ENCODE measurements at regions not wholly inside any gene's neighbourhood (a gene's known extent, or its start where the extent isn't known, plus 50 kb on each side); places are given as distances from the start of the nearest gene placed in this dataset.

DNA sequence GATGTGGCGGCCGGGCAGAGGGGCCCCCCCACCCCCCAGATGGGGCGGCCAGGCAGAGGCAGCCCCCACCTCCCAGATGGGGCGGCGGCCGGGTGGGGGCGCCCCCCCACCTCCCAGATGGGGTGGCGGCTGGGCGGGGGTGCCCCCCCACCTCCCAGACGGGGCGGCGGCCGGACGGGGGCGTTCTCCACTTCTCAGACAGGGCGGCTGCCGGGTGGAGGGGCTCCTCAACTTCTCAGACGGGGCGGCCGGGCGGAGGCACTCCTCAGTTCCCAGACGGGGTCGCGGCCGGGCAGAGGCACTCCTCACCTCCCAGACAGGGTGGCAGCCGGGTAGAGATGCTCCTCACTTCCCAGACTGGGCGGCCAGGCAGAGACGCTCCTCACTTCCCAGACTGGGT lies 469.8 kb downstream of the PCNX1 start:
- Histone ChIP-seq H3K27me3 (replicated peaks in 1 of 7) (no peaks in the 10 kb centered on the region), H3K36me3 (no peaks in the 10 kb centered on the region), H3K27ac (peak overlapping the region in 1 of 8 donors; percentile 52), H3K9me3 (peaks cover 0 to 12% (median 7%) of the 10 kb centered on the region in 8 donors), H3K4me3 (no peak overlapping the region), H3K4me1 (peaks cover 7 to 55% (median 33%) of the 10 kb centered on the region in 6 donors)
- no peak for DNase-seq
- WGBS, 5 donors, result 93 to 98% (median 97%) methylated on average over 7 to 28 of the region's 28 CpGs
- intact Hi-C loops (cut with DNase I; ENCODE audit: low total_unique reads), result no loop called here
- TF ChIP-seq POLR2A (IDR thresholded peaks at IDR 0.05) (no peak), POLR2AphosphoS5 (IDR thresholded peaks at IDR 0.05) (no peak)
- TF ChIP-seq, protein P1, sequence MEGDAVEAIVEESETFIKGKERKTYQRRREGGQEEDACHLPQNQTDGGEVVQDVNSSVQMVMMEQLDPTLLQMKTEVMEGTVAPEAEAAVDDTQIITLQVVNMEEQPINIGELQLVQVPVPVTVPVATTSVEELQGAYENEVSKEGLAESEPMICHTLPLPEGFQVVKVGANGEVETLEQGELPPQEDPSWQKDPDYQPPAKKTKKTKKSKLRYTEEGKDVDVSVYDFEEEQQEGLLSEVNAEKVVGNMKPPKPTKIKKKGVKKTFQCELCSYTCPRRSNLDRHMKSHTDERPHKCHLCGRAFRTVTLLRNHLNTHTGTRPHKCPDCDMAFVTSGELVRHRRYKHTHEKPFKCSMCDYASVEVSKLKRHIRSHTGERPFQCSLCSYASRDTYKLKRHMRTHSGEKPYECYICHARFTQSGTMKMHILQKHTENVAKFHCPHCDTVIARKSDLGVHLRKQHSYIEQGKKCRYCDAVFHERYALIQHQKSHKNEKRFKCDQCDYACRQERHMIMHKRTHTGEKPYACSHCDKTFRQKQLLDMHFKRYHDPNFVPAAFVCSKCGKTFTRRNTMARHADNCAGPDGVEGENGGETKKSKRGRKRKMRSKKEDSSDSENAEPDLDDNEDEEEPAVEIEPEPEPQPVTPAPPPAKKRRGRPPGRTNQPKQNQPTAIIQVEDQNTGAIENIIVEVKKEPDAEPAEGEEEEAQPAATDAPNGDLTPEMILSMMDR (IDR thresholded peaks at IDR 0.05 in 8 of 11, conservative IDR thresholded peaks at IDR 0.05 in 3 of 11), result no peak

DNA sequence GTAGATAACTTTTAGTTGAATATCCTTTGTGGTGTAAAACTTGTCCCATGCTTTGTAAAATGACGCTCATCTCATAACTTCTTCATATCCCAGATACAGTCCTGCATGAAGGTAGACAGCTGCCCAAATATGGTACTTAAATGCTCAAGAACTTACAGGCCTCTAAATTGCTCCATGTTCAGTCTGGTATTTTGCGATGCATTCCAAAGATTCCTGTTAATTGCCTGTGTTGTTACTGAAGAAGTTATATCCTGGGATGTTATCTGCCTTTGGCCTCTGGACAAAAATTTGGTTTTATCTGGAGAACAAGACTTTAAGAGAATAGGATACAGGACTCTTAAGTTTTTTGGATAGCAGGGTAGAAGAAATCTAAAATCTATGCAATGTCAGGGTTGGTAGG lies 473.0 kb downstream of the PCNX1 start:
- DNase-seq, result no peak
- TF ChIP-seq POLR2A (IDR thresholded peaks at IDR 0.05) (no peak), POLR2AphosphoS5 (IDR thresholded peaks at IDR 0.05) (no peak)
- TF ChIP-seq, protein P1 (IDR thresholded peaks at IDR 0.05 in 8 of 11, conservative IDR thresholded peaks at IDR 0.05 in 3 of 11), result no peak
- Histone ChIP-seq H3K27me3 (replicated peaks in 1 of 7) (no peaks in the 10 kb centered on the region), H3K9me3 (peaks cover 0 to 12% (median 7%) of the 10 kb centered on the region in 8 donors), H3K4me3 (no peak overlapping the region), H3K36me3 (no peaks in the 10 kb centered on the region), H3K4me1 (peaks cover 0 to 68% (median 27%) of the 10 kb centered on the region in 6 donors), H3K27ac (peak overlapping the region in 2 of 8 donors; percentile 30 to 35)
- WGBS, 5 donors, result 78 to 89% (median 87%) methylated on average over 2 of the region's 2 CpGs
- intact Hi-C loops (cut with DNase I; ENCODE audit: low total_unique reads), result no loop called here

DNA sequence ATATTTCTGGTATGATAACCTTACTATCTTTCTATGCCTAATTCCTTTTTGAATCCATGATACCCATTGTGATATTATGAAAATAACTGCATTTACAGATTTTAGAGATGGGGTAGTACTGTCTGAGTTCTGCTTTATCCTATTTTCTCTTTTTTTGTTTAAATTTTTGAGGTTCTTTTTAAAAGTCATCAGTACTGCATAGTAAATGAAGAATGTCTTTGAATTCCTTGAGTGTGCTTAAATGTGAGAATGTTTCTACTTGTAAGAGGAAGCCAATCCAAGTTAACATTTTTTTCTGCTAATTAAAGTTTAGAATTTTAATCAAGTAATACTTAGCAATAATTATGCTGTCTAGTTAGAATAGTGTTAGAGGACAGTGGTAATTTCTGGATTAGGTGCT lies 474.6 kb downstream of the PCNX1 start:
- Histone ChIP-seq H3K27ac (no peak overlapping the region), H3K9me3 (peaks cover 0 to 9% (median 6%) of the 10 kb centered on the region in 8 donors), H3K27me3 (replicated peaks in 1 of 7) (no peaks in the 10 kb centered on the region), H3K4me1 (peaks cover 0 to 69% (median 27%) of the 10 kb centered on the region in 6 donors), H3K36me3 (no peaks in the 10 kb centered on the region), H3K4me3 (no peak overlapping the region)
- intact Hi-C loops (cut with DNase I; ENCODE audit: low total_unique reads), result no loop called here
- TF ChIP-seq POLR2A (IDR thresholded peaks at IDR 0.05) (no peak), POLR2AphosphoS5 (IDR thresholded peaks at IDR 0.05) (no peak)
- TF ChIP-seq, protein P1 (IDR thresholded peaks at IDR 0.05 in 8 of 11, conservative IDR thresholded peaks at IDR 0.05 in 3 of 11), result no peak
- no peak for DNase-seq

DNA sequence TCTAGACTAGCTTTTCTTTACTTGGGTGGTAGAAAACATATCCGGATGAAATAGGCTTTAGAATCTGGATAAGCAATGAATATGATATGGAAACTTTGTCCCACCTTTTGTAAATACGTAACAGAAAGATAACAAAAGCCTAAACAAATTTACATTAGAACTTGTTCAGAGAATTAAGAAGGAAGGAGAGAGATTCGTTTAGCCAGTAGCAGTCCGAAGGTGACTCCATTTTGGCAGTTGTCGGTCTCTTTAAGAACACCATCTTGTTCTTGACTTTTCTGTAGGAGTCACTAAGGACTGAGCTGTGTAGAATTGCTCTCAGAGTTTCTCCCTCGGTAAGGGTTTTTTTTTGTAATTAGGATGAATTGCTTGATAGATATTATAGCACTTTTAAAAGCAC lies 475.1 kb downstream of the PCNX1 start:
- Histone ChIP-seq H3K27me3 (replicated peaks in 1 of 7) (no peaks in the 10 kb centered on the region), H3K9me3 (peaks cover 0 to 4% (median 1%) of the 10 kb centered on the region in 8 donors), H3K4me3 (no peak overlapping the region), H3K27ac (no peak overlapping the region), H3K36me3 (no peaks in the 10 kb centered on the region), H3K4me1 (peaks cover 0 to 70% (median 27%) of the 10 kb centered on the region in 6 donors)
- intact Hi-C loops (cut with DNase I; ENCODE audit: low total_unique reads), result no loop called here
- no peak for TF ChIP-seq POLR2A (IDR thresholded peaks at IDR 0.05)
- TF ChIP-seq, protein P1 (IDR thresholded peaks at IDR 0.05 in 8 of 11, conservative IDR thresholded peaks at IDR 0.05 in 3 of 11), result no peak
- no peak for TF ChIP-seq POLR2AphosphoS5 (IDR thresholded peaks at IDR 0.05)
- 92 to 95% (median 93%) methylated on average over 6 of the region's 6 CpGs for WGBS, 5 donors
- DNase-seq, result no peak
